Chondrocyte (in vitro differentiated cells): ENCODE measurements at regions not wholly inside any gene's neighbourhood (a gene's known extent, or its start where the extent isn't known, plus 50 kb on each side); places are given as distances from the start of the nearest gene placed in this dataset.

Experiments
- DNase-seq: peaks from one replicate; pipeline ENCODE4 v3.0.0; 2021; ENCODE audit warnings: mixed read lengths, low spot score
- H3K27ac Mint-ChIP-seq: one replicate; pipeline ENCODE4 v1.8.0; 2021; ENCODE audit warnings: mild to moderate bottlenecking, moderate library complexity, mixed read lengths; ENCODE audit not compliant: unreplicated experiment
- H3K27me3 Mint-ChIP-seq: 2 replicates; pipeline ENCODE4 v1.8.0; 2021; ENCODE audit warnings: low read depth, mixed read lengths
- H3K36me3 Mint-ChIP-seq: 2 replicates; pipeline ENCODE4 v1.8.0; 2021; ENCODE audit warnings: low read depth, mixed read lengths
- H3K4me1 Mint-ChIP-seq: 2 replicates; pipeline ENCODE4 v1.8.0; 2021; ENCODE audit warnings: low read depth, mild to moderate bottlenecking, mixed read lengths
- H3K4me3 Mint-ChIP-seq: one replicate; pipeline ENCODE4 v1.8.0; 2021; ENCODE audit warnings: mild to moderate bottlenecking, moderate library complexity, mixed read lengths; ENCODE audit not compliant: unreplicated experiment
- H3K9me3 Mint-ChIP-seq: 2 replicates; pipeline ENCODE4 v1.8.0; 2021; ENCODE audit warnings: low read depth, mixed read lengths
- TF ChIP-seq, protein P1 (sequence below): fragments of 200-600 bp; sonication (generic); IDR thresholded peaks from 2 replicates; pipeline ENCODE4 v1.5.0; 2021; ENCODE audit warnings: antibody characterized with exemption, mild to moderate bottlenecking, moderate library complexity

DNA sequence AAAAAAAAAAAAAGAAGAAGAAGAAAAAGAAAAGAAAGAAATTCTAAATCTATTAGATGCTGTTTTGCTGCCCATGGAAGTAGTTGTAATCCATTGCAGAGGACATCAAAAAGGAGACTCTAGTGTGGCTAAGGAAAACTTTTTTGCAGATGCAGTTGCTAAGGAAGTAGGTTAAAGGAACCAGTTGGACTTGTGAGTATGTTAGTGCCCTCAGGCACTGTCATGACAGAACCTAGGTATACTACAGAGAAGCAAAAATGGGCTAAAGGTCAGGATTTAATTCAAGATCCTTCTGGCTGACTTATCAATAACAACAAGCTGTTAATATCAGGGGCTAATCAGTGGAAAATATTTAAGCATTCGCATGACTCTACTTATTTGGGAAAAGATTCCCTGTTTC is 1571.6 kb upstream of the FLRT2 start:
- no peaks in the 10 kb centered on the region for H3K36me3 Mint-ChIP-seq
- TF ChIP-seq, protein P1, sequence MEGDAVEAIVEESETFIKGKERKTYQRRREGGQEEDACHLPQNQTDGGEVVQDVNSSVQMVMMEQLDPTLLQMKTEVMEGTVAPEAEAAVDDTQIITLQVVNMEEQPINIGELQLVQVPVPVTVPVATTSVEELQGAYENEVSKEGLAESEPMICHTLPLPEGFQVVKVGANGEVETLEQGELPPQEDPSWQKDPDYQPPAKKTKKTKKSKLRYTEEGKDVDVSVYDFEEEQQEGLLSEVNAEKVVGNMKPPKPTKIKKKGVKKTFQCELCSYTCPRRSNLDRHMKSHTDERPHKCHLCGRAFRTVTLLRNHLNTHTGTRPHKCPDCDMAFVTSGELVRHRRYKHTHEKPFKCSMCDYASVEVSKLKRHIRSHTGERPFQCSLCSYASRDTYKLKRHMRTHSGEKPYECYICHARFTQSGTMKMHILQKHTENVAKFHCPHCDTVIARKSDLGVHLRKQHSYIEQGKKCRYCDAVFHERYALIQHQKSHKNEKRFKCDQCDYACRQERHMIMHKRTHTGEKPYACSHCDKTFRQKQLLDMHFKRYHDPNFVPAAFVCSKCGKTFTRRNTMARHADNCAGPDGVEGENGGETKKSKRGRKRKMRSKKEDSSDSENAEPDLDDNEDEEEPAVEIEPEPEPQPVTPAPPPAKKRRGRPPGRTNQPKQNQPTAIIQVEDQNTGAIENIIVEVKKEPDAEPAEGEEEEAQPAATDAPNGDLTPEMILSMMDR, result no peak
- no peaks in the 10 kb centered on the region for H3K9me3 Mint-ChIP-seq
- no peaks in the 10 kb centered on the region for H3K27me3 Mint-ChIP-seq
- no peaks in the 10 kb centered on the region for H3K4me1 Mint-ChIP-seq
- no peak overlapping the region for H3K4me3 Mint-ChIP-seq
- DNase-seq, result no peak
- H3K27ac Mint-ChIP-seq, result no peak overlapping the region

DNA sequence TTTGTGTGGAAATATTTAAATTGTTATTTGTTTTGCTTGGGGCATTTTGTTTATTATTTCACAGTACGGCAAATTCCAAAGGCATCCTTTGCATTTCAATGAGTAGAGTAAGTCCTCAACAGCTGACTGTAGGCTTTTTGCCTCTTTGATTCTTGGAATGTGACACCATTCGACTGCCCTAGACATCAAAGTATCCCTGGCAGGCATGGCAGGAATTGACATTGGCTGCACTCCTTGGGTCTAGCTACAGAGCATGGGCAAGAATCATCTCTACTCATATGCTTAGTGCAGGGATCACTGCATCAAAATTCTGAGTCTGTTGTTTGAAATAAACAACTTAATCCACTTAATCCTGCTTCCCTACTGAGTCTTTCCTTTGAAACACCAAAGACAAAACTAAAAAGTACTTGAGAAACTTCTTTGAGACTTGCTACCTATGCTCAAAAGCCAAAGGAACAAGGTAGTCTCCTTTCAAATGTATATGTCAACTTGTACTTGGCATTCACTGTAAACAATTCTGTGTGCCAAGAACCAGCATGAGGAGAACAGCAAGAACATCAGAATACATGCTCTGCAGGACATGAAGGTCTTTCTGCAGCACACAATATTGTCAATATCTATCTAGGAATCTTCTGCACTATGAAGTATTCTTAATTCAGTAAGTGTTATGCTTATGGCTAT is 1569.0 kb upstream of the FLRT2 start:
- H3K36me3 Mint-ChIP-seq, result no peaks in the 10 kb centered on the region
- H3K27me3 Mint-ChIP-seq, result no peaks in the 10 kb centered on the region
- H3K4me3 Mint-ChIP-seq, result no peak overlapping the region
- no peak for DNase-seq
- H3K27ac Mint-ChIP-seq, result no peak overlapping the region
- TF ChIP-seq, protein P1, result no peak
- H3K9me3 Mint-ChIP-seq, result no peaks in the 10 kb centered on the region
- H3K4me1 Mint-ChIP-seq, result no peaks in the 10 kb centered on the region

DNA sequence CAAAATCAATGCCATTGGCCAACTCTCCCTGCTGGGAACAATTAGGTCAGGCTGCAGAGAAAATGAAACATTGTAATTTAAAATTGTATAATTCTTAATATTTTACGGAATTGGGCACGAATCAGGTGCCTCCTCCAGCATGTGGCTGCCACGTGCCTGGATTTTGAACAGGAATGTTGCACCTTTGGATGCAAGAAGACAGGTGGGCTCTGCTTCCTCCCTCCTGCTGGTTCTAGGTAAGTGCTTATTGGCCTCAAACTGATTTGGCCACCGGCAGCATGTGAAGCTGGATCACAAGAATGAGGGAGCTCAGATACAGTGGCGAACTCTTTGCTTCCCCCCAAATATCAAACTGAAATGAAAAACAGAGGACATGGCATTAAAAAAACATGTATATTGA is 1559.9 kb upstream of the FLRT2 start:
- DNase-seq, result no peak
- TF ChIP-seq, protein P1, result no peak
- Mint-ChIP-seq H3K9me3 (no peaks in the 10 kb centered on the region), H3K4me3 (no peak overlapping the region), H3K27ac (no peak overlapping the region), H3K4me1 (no peaks in the 10 kb centered on the region), H3K27me3 (no peaks in the 10 kb centered on the region), H3K36me3 (no peaks in the 10 kb centered on the region)

DNA sequence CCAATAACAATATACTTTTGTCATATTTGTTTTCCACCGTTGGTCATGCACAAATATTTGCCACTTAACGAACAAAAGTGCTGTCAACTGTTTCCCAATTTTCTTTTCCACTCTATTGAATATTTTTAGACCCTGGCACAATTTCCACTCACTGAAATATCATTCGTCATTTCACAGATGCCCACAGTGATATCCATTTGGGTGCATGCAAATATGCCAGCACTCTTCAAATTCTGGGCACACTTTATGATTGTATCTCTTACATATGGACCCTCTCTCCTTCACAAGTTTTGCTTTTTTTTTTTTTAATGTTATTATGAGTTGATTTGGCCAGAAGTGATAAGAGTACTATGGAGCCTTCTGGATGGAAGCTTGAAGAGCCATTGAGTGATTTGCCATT is 1557.3 kb upstream of the FLRT2 start:
- Mint-ChIP-seq H3K4me1 (peaks cover 13% of the 10 kb centered on the region), H3K27me3 (no peaks in the 10 kb centered on the region), H3K27ac (no peak overlapping the region), H3K36me3 (no peaks in the 10 kb centered on the region), H3K4me3 (no peak overlapping the region), H3K9me3 (no peaks in the 10 kb centered on the region)
- TF ChIP-seq, protein P1, result no peak
- DNase-seq, result no peak

DNA sequence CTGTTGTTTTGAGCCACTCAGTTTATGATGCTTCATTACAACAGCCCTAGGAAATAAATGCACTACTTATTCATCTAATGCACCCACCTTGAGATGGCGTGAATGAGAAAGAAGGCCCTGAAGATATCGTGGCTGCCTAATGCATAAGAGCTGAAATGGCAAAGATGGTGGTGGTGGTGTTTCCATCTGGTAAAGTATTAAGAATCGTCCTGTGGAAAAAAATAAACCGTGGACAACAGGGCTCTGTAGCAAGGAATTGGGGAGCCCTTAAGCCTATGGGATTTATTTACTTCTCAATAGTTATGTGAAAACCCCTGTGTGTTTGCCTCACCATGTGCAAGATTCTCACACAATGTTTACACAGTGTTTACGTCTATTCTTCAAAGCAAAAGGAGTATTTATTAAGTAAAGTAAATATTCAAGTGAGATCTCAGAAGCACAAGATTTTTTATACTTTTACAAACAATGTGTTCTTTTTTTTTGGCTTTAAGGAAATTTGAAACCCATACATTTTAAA is 1555.2 kb upstream of the FLRT2 start:
- Mint-ChIP-seq H3K27ac (no peak overlapping the region), H3K9me3 (no peaks in the 10 kb centered on the region), H3K36me3 (no peaks in the 10 kb centered on the region), H3K27me3 (no peaks in the 10 kb centered on the region), H3K4me3 (no peak overlapping the region), H3K4me1 (peaks cover 13% of the 10 kb centered on the region)
- TF ChIP-seq, protein P1, result no peak
- no peak for DNase-seq
